HG03066 (cell line): ENCODE measurements at regions not wholly inside any gene's neighbourhood (a gene's known extent, or its start where the extent isn't known, plus 50 kb on each side); places are given as distances from the start of the nearest gene placed in this dataset.

Experiments used
- ATAC-seq: cut with Tn5 transposase; IDR thresholded peaks from one replicate; pipeline ENCODE4 v1.9.1; 2021; ENCODE audit warnings: low read depth; ENCODE audit not compliant: unreplicated experiment

GRCh38 chr7:3191548-3191947, 109.5 kb upstream of the SDK1 start:
- no peak for ATAC-seq

- ATAC-seq = no peak
These were observed 108.4 kb upstream of the SDK1 start for GRCh38 chr7:3192669-3193068.

- ATAC-seq = no peak
These were observed 107.5 kb upstream of the SDK1 start for GRCh38 chr7:3193379-3194120.

GRCh38 chr7:3194501-3195141, 106.4 kb upstream of the SDK1 start:
- ATAC-seq = no peak

- no peak for ATAC-seq
These were observed 105.9 kb upstream of the SDK1 start for GRCh38 chr7:3195160-3195559.

GRCh38 chr7:3196629-3197400, 104.2 kb upstream of the SDK1 start:
- no peak for ATAC-seq

- ATAC-seq = no peak
These were observed 103.4 kb upstream of the SDK1 start for GRCh38 chr7:3197567-3198213.

- ATAC-seq = no peak
These were observed 102.7 kb upstream of the SDK1 start for GRCh38 chr7:3198316-3198715.

- no peak for ATAC-seq
These were observed 100.5 kb upstream of the SDK1 start for GRCh38 chr7:3200504-3200903.

GRCh38 chr7:3201306-3201705, 99.7 kb upstream of the SDK1 start:
- no peak for ATAC-seq

GRCh38 chr7:3201937-3202710, 98.9 kb upstream of the SDK1 start:
- no peak for ATAC-seq

GRCh38 chr7:3204526-3204925, 96.5 kb upstream of the SDK1 start:
- no peak for ATAC-seq

GRCh38 chr7:3206101-3206500, 95.0 kb upstream of the SDK1 start:
- ATAC-seq = no peak

GRCh38 chr7:3206771-3207191, 94.3 kb upstream of the SDK1 start:
- no peak for ATAC-seq

GRCh38 chr7:3207387-3207902, 93.6 kb upstream of the SDK1 start:
- ATAC-seq = no peak

- ATAC-seq = no peak
These were observed 90.5 kb upstream of the SDK1 start for GRCh38 chr7:3210531-3210930.

- no peak for ATAC-seq
These were observed 87.0 kb upstream of the SDK1 start for GRCh38 chr7:3214090-3214413.

GRCh38 chr7:3215624-3216585, 85.1 kb upstream of the SDK1 start:
- ATAC-seq = no peak

GRCh38 chr7:3217166-3217565, 83.9 kb upstream of the SDK1 start:
- no peak for ATAC-seq
